Neural progenitor cell (in vitro differentiated cells): ENCODE measurements at regions not wholly inside any gene's neighbourhood (a gene's known extent, or its start where the extent isn't known, plus 50 kb on each side); places are given as distances from the start of the nearest gene placed in this dataset.

Experiments used
- EZH2 ChIP-seq: fragments of 200-600 bp; sonication (generic); IDR thresholded peaks from 2 replicates; pipeline ENCODE4 v1.6.1; 2017; ENCODE audit warnings: antibody characterized with exemption, mild to moderate bottlenecking, moderate library complexity
- EZH2phosphoT487 ChIP-seq: fragments of 200-600 bp; sonication (generic); IDR thresholded peaks from 2 replicates; pipeline ENCODE4 v1.6.1; 2017; ENCODE audit warnings: antibody characterized with exemption
- TF ChIP-seq, protein P1 (sequence below): fragments of 200-600 bp; sonication (generic); IDR thresholded peaks from 2 replicates; pipeline ENCODE4 v1.5.1; 2017; ENCODE audit warnings: antibody characterized with exemption, mild to moderate bottlenecking

DNA sequence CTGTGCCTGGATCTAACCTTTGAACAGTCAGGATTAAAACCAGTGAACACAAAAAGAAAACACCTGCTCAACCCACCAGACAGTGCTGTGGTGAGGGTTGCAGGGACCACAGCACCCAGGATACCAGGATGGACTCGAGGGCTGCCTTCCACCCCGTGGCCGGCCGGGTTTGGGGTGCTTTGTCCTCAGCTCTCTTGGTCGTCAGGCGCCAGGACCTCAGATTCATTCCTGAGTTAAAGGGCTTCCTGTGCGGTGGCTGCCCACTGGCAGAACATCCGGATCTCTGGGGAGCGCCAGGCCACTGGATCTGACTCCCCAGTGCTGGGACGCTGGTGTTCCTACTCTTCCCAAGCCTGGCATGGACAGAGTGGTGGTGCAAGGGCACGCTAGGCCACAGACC lies 239.8 kb downstream of the TFCP2L1 start:
- no peak for TF ChIP-seq EZH2
- TF ChIP-seq, protein P1, sequence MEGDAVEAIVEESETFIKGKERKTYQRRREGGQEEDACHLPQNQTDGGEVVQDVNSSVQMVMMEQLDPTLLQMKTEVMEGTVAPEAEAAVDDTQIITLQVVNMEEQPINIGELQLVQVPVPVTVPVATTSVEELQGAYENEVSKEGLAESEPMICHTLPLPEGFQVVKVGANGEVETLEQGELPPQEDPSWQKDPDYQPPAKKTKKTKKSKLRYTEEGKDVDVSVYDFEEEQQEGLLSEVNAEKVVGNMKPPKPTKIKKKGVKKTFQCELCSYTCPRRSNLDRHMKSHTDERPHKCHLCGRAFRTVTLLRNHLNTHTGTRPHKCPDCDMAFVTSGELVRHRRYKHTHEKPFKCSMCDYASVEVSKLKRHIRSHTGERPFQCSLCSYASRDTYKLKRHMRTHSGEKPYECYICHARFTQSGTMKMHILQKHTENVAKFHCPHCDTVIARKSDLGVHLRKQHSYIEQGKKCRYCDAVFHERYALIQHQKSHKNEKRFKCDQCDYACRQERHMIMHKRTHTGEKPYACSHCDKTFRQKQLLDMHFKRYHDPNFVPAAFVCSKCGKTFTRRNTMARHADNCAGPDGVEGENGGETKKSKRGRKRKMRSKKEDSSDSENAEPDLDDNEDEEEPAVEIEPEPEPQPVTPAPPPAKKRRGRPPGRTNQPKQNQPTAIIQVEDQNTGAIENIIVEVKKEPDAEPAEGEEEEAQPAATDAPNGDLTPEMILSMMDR = no peak
- TF ChIP-seq EZH2phosphoT487 = no peak
